Breast epithelium (tissue), 4 donors: ENCODE measurements at regions not wholly inside any gene's neighbourhood (a gene's known extent, or its start where the extent isn't known, plus 50 kb on each side); places are given as distances from the start of the nearest gene placed in this dataset.

Experiments used
- DNase-seq, 2 donors: peaks; one replicate each; pipeline ENCODE4 v3.0.0-alpha.2; 2019; ENCODE audit warnings: low spot score in 2 of 2
- H3K27ac ChIP-seq, 2 donors: fragments of 200-600 bp; sonication (generic) in 1 of 2; one replicate each; pipeline ENCODE4 v1.5.1; 2016 to 2019; ENCODE audit warnings: mild to moderate bottlenecking in 1 of 2
- H3K27me3 ChIP-seq, 2 donors: fragments of 200-600 bp; sonication (generic) in 1 of 2; one replicate each; pipeline versions ENCODE4 v1.5.1 to v1.6.0; 2017 to 2019; ENCODE audit warnings: control low read depth in 1 of 2, mild to moderate bottlenecking in 1 of 2
- H3K36me3 ChIP-seq: fragments of 200-600 bp; one replicate; pipeline ENCODE4 v1.5.1; 2019
- H3K4me1 ChIP-seq, 2 donors: fragments of 200-600 bp; sonication (generic); one replicate each; pipeline ENCODE4 v1.5.1; 2016 to 2019; ENCODE audit warnings: control low read depth in 1 of 2
- H3K4me3 ChIP-seq, 3 donors: fragments of 200-600 bp; sonication (generic); 1 replicate in 2 of 3; 2 replicates in 1 of 3; pipeline ENCODE4 v1.5.1; 2016 to 2019; ENCODE audit warnings: mild to moderate bottlenecking in 3 of 3, moderate library complexity in 2 of 3
- H3K9me3 ChIP-seq, 2 donors: fragments of 200-600 bp; sonication (generic) in 1 of 2; one replicate each; pipeline ENCODE4 v1.5.1; 2016 to 2019; ENCODE audit warnings: control low read depth in 1 of 2
- CTCF ChIP-seq, 3 donors: fragments of 450-650 bp; IDR thresholded peaks; one replicate each; pipeline ENCODE4 v1.5.1; 2016 to 2017; ENCODE audit warnings: antibody characterized with exemption in 3 of 3, mild to moderate bottlenecking in 3 of 3, moderate library complexity in 3 of 3
- POLR2A ChIP-seq: fragments of 450-650 bp; IDR thresholded peaks from one replicate; pipeline ENCODE4 v1.6.1; 2016; ENCODE audit warnings: antibody characterized with exemption, mild to moderate bottlenecking, moderate library complexity
- POLR2AphosphoS5 ChIP-seq, 3 donors: sonication (generic); formaldehyde crosslinking; IDR thresholded peaks; one replicate each; pipeline ENCODE4 v1.6.1; 2017; ENCODE audit warnings: antibody characterized with exemption in 3 of 3
- intact Hi-C: fragments of 100-400 bp; cut with DNase I; formaldehyde crosslinking; loops from one replicate; pipeline ENCODE4 v1.15.1; 2023; ENCODE audit warnings: low total_unique reads

- Histone ChIP-seq H3K36me3 (peaks cover 6% of the 10 kb centered on the region), H3K9me3 (no peaks in the 10 kb centered on the region), H3K27ac (no peak overlapping the region), H3K27me3 (no peaks in the 10 kb centered on the region), H3K4me3 (no peak overlapping the region), H3K4me1 (no peaks in the 10 kb centered on the region)
- no peak for DNase-seq
- intact Hi-C loops = no loop called here
- TF ChIP-seq POLR2AphosphoS5 (IDR thresholded peaks at IDR 0.05) (no peak), POLR2A (no peak), CTCF (IDR thresholded peaks at IDR 0.05) (no peak)
Observed at GRCh38 chr18:46215902-46216723, 111.9 kb downstream of the HAUS1 start.

GRCh38 chr18:46220116-46220515 is 115.9 kb downstream of the HAUS1 start:
- TF ChIP-seq POLR2AphosphoS5 (IDR thresholded peaks at IDR 0.05) (no peak), POLR2A (no peak), CTCF (IDR thresholded peaks at IDR 0.05) (no peak)
- DNase-seq = no peak
- Histone ChIP-seq H3K27me3 (no peaks in the 10 kb centered on the region), H3K36me3 (peaks cover 6% of the 10 kb centered on the region), H3K4me3 (no peak overlapping the region), H3K9me3 (no peaks in the 10 kb centered on the region), H3K4me1 (no peaks in the 10 kb centered on the region), H3K27ac (no peak overlapping the region)
- intact Hi-C loops = no loop called here

DNA sequence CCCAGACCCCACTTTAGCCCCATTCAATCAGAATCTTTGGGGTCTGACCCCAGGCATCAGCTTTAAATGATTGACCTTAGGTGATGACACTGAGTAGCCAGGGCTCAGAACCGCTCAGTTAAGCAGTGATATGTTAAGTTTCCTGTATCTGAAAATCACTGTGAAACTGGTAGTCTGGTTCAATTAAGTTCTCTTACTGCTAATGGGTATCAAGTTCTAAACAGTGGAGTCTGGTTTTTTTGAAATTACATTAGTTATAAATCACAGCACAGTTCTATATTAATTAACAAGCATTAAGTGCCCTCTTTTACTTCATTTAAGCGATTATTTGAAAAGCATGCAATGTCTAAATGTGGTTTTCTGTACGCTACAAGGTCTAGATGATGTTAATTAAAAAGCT is 117.9 kb downstream of the HAUS1 start:
- intact Hi-C loops = no loop called here
- Histone ChIP-seq H3K27me3 (no peaks in the 10 kb centered on the region), H3K27ac (no peak overlapping the region), H3K4me3 (no peak overlapping the region), H3K9me3 (no peaks in the 10 kb centered on the region), H3K4me1 (no peaks in the 10 kb centered on the region), H3K36me3 (no peaks in the 10 kb centered on the region)
- TF ChIP-seq POLR2A = no peak
- DNase-seq = no peak

DNA sequence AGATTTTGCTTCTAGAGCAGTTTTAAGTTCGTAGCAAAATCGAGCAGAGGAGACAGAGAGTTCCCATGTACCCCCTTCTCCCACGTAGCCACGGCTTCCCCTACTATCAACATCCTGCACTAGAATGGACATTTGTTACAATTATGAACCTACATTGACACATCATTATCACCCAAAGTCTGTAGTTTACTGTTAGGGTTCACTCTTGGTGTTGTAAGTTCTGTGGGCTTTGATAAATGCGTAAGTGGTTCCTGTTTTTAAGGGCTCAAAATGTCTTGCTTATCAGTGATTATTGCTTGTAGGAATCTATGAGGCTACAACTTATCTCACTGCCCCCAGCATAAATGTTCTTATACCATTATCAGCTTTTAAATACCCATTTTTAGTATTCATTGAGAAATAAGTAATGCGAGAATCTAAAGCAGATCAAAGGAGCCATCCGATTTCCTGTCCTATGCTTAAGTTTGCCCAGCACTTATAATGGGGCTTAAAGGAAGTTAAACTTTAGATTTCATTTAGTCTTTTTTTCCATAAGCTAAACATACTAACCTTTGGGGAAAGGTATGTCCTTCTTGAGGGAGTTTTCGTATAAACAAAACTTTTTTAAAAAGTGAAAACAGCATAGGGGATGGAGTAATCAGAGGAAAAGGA is 118.7 kb downstream of the HAUS1 start:
- TF ChIP-seq POLR2A (no peak), CTCF (IDR thresholded peaks at IDR 0.05) (no peak), POLR2AphosphoS5 (IDR thresholded peaks at IDR 0.05) (no peak)
- Histone ChIP-seq H3K36me3 (no peaks in the 10 kb centered on the region), H3K4me3 (no peak overlapping the region), H3K4me1 (no peaks in the 10 kb centered on the region), H3K27me3 (no peaks in the 10 kb centered on the region), H3K9me3 (no peaks in the 10 kb centered on the region), H3K27ac (no peak overlapping the region)
- intact Hi-C loops = no loop called here
- no peak for DNase-seq

- no peaks in the 10 kb centered on the region for H3K36me3 ChIP-seq
- no peak for DNase-seq
- TF ChIP-seq CTCF (IDR thresholded peaks at IDR 0.05) (no peak), POLR2A (no peak), POLR2AphosphoS5 (IDR thresholded peaks at IDR 0.05) (no peak)
- no peak overlapping the region for H3K4me3 ChIP-seq
- no peak overlapping the region for H3K27ac ChIP-seq
- intact Hi-C loops = no loop called here
- H3K4me1 ChIP-seq = no peaks in the 10 kb centered on the region
- no peaks in the 10 kb centered on the region for H3K9me3 ChIP-seq
- no peaks in the 10 kb centered on the region for H3K27me3 ChIP-seq
Observed at GRCh38 chr18:46224181-46224775, 120.1 kb downstream of the HAUS1 start.
